Neural cell (in vitro differentiated cells): ENCODE measurements at regions not wholly inside any gene's neighbourhood (a gene's known extent, or its start where the extent isn't known, plus 50 kb on each side); places are given as distances from the start of the nearest gene placed in this dataset.

Experiments used
- H2AFZ ChIP-seq: fragments of 200-600, 300-800 bp; sonication (generic), shearing (Covaris generic); 2 replicates; pipeline ENCODE4 v1.6.0; 2014; ENCODE audit warnings: low read depth, mild to moderate bottlenecking, antibody characterized with exemption, low read length, moderate library complexity
- H3F3A ChIP-seq: fragments of 200-600 bp; shearing (Covaris generic); 2 replicates; pipeline ENCODE4 v1.6.1; 2016; ENCODE audit warnings: mild to moderate bottlenecking, moderate library complexity, mixed read lengths, antibody characterized with exemption, low read length; ENCODE audit not compliant: insufficient read depth, poor library complexity, severe bottlenecking
- H3K27ac ChIP-seq: fragments of 200-600, 300-800 bp; sonication (generic), shearing (Covaris generic); 2 replicates; pipeline ENCODE4 v1.5.1; 2014; ENCODE audit warnings: mild to moderate bottlenecking, low read length, moderate library complexity
- H3K27me3 ChIP-seq: fragments of 300-800, 200-600 bp; sonication (generic), shearing (Covaris generic); 2 replicates; pipeline ENCODE4 v1.6.0; 2014; ENCODE audit warnings: mild to moderate bottlenecking, low read depth, low read length, moderate library complexity; ENCODE audit not compliant: insufficient read depth
- H3K36me3 ChIP-seq: fragments of 300-800, 200-600 bp; sonication (generic), shearing (Covaris generic); 2 replicates; pipeline ENCODE4 v1.5.1; 2014; ENCODE audit warnings: mild to moderate bottlenecking, antibody characterized with exemption, low read length, moderate library complexity; ENCODE audit not compliant: insufficient read depth
- H3K4me2 ChIP-seq: fragments of 300-800, 200-600 bp; sonication (generic), shearing (Covaris generic); 2 replicates; pipeline ENCODE4 v1.6.0; 2014; ENCODE audit warnings: mild to moderate bottlenecking, low read length
- H3K4me3 ChIP-seq: fragments of 300-800, 200-600 bp; sonication (generic), shearing (Covaris generic); 2 replicates; pipeline ENCODE4 v1.5.1; 2014; ENCODE audit warnings: mild to moderate bottlenecking, low read length, moderate library complexity
- H3K79me2 ChIP-seq: fragments of 200-600 bp; shearing (Covaris generic); replicated peaks from 2 replicates; pipeline ENCODE4 v1.6.0; 2014; ENCODE audit warnings: mild to moderate bottlenecking, low read length, moderate library complexity; ENCODE audit not compliant: insufficient read depth
- H3K9ac ChIP-seq: fragments of 300-800, 200-600 bp; sonication (generic), shearing (Covaris generic); 2 replicates; pipeline ENCODE4 v1.6.1; 2016; ENCODE audit warnings: mild to moderate bottlenecking, low read length, mixed read lengths
- H3K9me2 ChIP-seq: fragments of 200-600 bp; shearing (Covaris generic); 2 replicates; pipeline ENCODE4 v1.6.1; 2016; ENCODE audit warnings: mild to moderate bottlenecking, low read length, mixed read lengths; ENCODE audit not compliant: insufficient read depth
- H3K9me3 ChIP-seq: fragments of 200-600, 300-800 bp; sonication (generic), shearing (Covaris generic); 2 replicates; pipeline ENCODE4 v1.6.1; 2016; ENCODE audit warnings: mild to moderate bottlenecking, mixed run types, low read length, moderate library complexity, mixed read lengths
- H4K20me1 ChIP-seq: fragments of 200-600 bp; shearing (Covaris generic); 2 replicates; pipeline ENCODE4 v1.6.1; 2016; ENCODE audit warnings: mild to moderate bottlenecking, mixed run types; ENCODE audit not compliant: insufficient read depth
- CTCF ChIP-seq: fragments of 450-650 bp; IDR thresholded peaks from 2 replicates; pipeline ENCODE4 v1.5.1; 2014; ENCODE audit warnings: antibody characterized with exemption, mild to moderate bottlenecking, moderate library complexity; ENCODE audit not compliant: poor library complexity, severe bottlenecking
- EP300 ChIP-seq: fragments of 450-650 bp; conservative IDR thresholded peaks from 2 replicates; pipeline ENCODE4 v1.6.1; 2014; ENCODE audit warnings: antibody characterized with exemption, mild to moderate bottlenecking, moderate library complexity; ENCODE audit not compliant: poor library complexity, severe bottlenecking
- EZH2 ChIP-seq: fragments of 200-600, 300-800 bp; shearing (Covaris generic), sonication (generic); IDR thresholded peaks from 2 replicates; pipeline ENCODE4 v1.6.1; 2014; ENCODE audit warnings: antibody characterized with exemption, low read length, borderline replicate concordance, mild to moderate bottlenecking; ENCODE audit not compliant: insufficient read depth, poor library complexity, severe bottlenecking
- MXI1 ChIP-seq: fragments of 450-650 bp; conservative IDR thresholded peaks from 2 replicates; pipeline ENCODE4 v1.6.1; 2014; ENCODE audit warnings: antibody characterized with exemption, mild to moderate bottlenecking; ENCODE audit not compliant: poor library complexity, severe bottlenecking
- POLR2AphosphoS5 ChIP-seq: IDR thresholded peaks from 2 replicates; pipeline ENCODE4 v1.6.1; 2012
- RAD21 ChIP-seq: fragments of 450-650 bp; conservative IDR thresholded peaks from 2 replicates; pipeline ENCODE4 v1.6.1; 2014; ENCODE audit warnings: antibody characterized with exemption, mild to moderate bottlenecking, moderate library complexity
- SMC3 ChIP-seq: fragments of 450-650 bp; conservative IDR thresholded peaks from 2 replicates; pipeline ENCODE4 v1.6.1; 2014; ENCODE audit warnings: antibody characterized with exemption, mild to moderate bottlenecking, moderate library complexity; ENCODE audit not compliant: poor library complexity
- TAF1 ChIP-seq: IDR thresholded peaks from 2 replicates; pipeline ENCODE4 v1.6.1; 2012; ENCODE audit warnings: low read depth
- TF ChIP-seq, protein P1 (sequence below): IDR thresholded peaks from 2 replicates; pipeline ENCODE4 v1.6.1; 2012; ENCODE audit warnings: borderline replicate concordance

- H3K79me2 ChIP-seq, result no peaks in the 10 kb centered on the region
- no peak overlapping the region for H3K4me3 ChIP-seq
- H3K27ac ChIP-seq, result no peak overlapping the region
- H3K27me3 ChIP-seq, result no peaks in the 10 kb centered on the region
- H3K36me3 ChIP-seq, result no peaks in the 10 kb centered on the region
- TF ChIP-seq EP300, result no peak
- no peak for TF ChIP-seq POLR2AphosphoS5
- TF ChIP-seq CTCF, result no peak
- no peak for TF ChIP-seq SMC3
- TF ChIP-seq TAF1, result no peak
- TF ChIP-seq, protein P1, sequence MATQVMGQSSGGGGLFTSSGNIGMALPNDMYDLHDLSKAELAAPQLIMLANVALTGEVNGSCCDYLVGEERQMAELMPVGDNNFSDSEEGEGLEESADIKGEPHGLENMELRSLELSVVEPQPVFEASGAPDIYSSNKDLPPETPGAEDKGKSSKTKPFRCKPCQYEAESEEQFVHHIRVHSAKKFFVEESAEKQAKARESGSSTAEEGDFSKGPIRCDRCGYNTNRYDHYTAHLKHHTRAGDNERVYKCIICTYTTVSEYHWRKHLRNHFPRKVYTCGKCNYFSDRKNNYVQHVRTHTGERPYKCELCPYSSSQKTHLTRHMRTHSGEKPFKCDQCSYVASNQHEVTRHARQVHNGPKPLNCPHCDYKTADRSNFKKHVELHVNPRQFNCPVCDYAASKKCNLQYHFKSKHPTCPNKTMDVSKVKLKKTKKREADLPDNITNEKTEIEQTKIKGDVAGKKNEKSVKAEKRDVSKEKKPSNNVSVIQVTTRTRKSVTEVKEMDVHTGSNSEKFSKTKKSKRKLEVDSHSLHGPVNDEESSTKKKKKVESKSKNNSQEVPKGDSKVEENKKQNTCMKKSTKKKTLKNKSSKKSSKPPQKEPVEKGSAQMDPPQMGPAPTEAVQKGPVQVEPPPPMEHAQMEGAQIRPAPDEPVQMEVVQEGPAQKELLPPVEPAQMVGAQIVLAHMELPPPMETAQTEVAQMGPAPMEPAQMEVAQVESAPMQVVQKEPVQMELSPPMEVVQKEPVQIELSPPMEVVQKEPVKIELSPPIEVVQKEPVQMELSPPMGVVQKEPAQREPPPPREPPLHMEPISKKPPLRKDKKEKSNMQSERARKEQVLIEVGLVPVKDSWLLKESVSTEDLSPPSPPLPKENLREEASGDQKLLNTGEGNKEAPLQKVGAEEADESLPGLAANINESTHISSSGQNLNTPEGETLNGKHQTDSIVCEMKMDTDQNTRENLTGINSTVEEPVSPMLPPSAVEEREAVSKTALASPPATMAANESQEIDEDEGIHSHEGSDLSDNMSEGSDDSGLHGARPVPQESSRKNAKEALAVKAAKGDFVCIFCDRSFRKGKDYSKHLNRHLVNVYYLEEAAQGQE, result no peak
- no peak for TF ChIP-seq MXI1
- no peak for TF ChIP-seq RAD21
- TF ChIP-seq EZH2, result no peak
- no peaks in the 10 kb centered on the region for H3F3A ChIP-seq
- H2AFZ ChIP-seq, result no peak overlapping the region
- no peak overlapping the region for H3K4me2 ChIP-seq
- H3K9me2 ChIP-seq, result no peaks in the 10 kb centered on the region
- H4K20me1 ChIP-seq, result no peaks in the 10 kb centered on the region
- no peak overlapping the region for H3K9ac ChIP-seq
- H3K9me3 ChIP-seq, result no peaks in the 10 kb centered on the region
Measured at GRCh38 chr12:78457938-78458337, 406.6 kb upstream of the SYT1 start.

- Histone ChIP-seq H3F3A (no peaks in the 10 kb centered on the region), H2AFZ (no peak overlapping the region), H3K4me3 (no peak overlapping the region), H3K9me3 (no peaks in the 10 kb centered on the region), H3K79me2 (no peaks in the 10 kb centered on the region), H3K9me2 (no peaks in the 10 kb centered on the region), H3K27me3 (no peaks in the 10 kb centered on the region), H3K4me2 (no peak overlapping the region), H3K36me3 (no peaks in the 10 kb centered on the region), H3K9ac (no peak overlapping the region), H4K20me1 (no peaks in the 10 kb centered on the region), H3K27ac (no peak overlapping the region)
- TF ChIP-seq RAD21 (peak; percentile 71), EZH2 (no peak), POLR2AphosphoS5 (no peak), SMC3 (peak; percentile 82), CTCF (peak; percentile 69)
- TF ChIP-seq, protein P1, result no peak
Measured at GRCh38 chr12:78470354-78471195, 394.0 kb upstream of the SYT1 start.
